ENCODE measurements at regions not wholly inside any gene's neighbourhood (a gene's known extent, or its start where the extent isn't known, plus 50 kb on each side); places are given as distances from the start of the nearest gene placed in this dataset.

DNA sequence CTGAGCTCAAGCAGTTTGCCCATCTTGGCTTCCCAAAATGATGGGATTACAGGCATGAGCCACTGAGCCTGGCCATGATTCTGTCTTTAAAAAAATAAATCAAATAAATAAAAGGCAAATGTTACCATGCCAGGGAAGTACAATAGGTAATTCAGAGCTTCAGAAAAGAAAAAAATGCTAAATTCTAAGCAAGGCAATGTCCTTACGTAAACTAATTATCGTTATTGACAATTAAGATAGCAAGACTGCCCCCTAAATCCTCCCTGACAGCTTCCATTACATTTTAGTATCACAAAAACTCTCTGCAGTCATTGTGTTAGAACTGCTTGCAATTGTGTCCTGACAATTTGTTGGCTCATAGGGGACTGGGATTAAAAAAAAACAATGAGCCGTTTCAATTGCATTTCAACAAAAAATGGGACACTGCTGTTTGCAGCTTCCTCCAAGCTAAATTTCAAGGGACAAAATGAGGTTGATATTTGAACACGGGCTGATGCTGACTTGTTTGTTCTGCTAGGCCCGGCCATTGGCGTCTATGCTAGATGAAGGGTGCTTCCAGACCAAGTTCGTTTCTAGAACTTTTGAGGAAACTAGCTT is 88.9 kb downstream of the MOGAT1 start:
- TF ChIP-seq, protein P1, sequence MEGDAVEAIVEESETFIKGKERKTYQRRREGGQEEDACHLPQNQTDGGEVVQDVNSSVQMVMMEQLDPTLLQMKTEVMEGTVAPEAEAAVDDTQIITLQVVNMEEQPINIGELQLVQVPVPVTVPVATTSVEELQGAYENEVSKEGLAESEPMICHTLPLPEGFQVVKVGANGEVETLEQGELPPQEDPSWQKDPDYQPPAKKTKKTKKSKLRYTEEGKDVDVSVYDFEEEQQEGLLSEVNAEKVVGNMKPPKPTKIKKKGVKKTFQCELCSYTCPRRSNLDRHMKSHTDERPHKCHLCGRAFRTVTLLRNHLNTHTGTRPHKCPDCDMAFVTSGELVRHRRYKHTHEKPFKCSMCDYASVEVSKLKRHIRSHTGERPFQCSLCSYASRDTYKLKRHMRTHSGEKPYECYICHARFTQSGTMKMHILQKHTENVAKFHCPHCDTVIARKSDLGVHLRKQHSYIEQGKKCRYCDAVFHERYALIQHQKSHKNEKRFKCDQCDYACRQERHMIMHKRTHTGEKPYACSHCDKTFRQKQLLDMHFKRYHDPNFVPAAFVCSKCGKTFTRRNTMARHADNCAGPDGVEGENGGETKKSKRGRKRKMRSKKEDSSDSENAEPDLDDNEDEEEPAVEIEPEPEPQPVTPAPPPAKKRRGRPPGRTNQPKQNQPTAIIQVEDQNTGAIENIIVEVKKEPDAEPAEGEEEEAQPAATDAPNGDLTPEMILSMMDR (IDR thresholded peaks at IDR 0.05) = no peak
- no peak for TF ChIP-seq POLR2A (IDR thresholded peaks at IDR 0.05)
- TF ChIP-seq POLR2AphosphoS5 (IDR thresholded peaks at IDR 0.05) = no peak
